ENCODE measurements at regions not wholly inside any gene's neighbourhood (a gene's known extent, or its start where the extent isn't known, plus 50 kb on each side); places are given as distances from the start of the nearest gene placed in this dataset.
A peak's percentile ranks its signal among the peaks of the same experiment; 100 is the strongest.

DNA sequence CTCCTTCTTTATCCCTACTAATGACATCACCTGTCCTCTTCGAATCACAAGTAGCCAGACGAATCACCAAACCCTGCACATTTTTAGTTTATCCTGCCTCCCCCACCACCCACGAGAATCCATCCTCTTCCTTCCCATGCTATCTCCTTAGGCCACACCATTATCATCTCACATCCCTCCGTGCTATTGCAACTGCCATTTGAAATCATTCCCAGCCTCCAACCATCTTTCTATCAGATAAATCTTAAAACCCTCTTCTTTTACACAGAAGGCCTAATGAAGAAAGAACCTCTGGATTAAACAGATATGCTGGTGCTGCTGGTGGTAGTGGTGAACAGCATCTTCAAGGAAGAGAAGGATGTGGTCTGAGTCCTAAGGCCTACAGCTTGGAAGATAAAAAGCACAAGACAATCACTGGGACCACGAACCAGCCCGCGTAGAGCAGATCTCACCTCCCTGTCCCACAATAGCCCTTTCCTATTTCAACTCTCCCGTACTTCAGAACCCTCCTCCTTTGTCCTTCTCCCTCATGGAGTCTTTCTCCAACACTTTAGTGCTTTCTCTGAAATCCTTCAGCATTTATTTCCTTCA is 403.1 kb downstream of the SFMBT2 start (continued):
- TF ChIP-seq ZSCAN29 (IDR thresholded peaks at IDR 0.05) (no peak), ZNF79 (CRISPR knock-in tag; IDR thresholded peaks at IDR 0.05; ENCODE audit: low read depth) (no peak), IRF2 (CRISPR knock-in tag; IDR thresholded peaks at IDR 0.05) (no peak), MCM7 (IDR thresholded peaks at IDR 0.05) (no peak), SRSF1 (IDR thresholded peaks at IDR 0.05; ENCODE audit: low read depth, low read length) (no peak), ZNF586 (CRISPR knock-in tag; conservative IDR thresholded peaks at IDR 0.05) (no peak), ARID1B (IDR thresholded peaks at IDR 0.05) (peak; percentile 94), NEUROD1 (IDR thresholded peaks at IDR 0.05; ENCODE audit: borderline replicate concordance, low read depth, low read length, partially characterized antibody) (no peak), ZNF584 (CRISPR knock-in tag; IDR thresholded peaks at IDR 0.05; ENCODE audit: low read depth) (no peak), TCF3 (CRISPR knock-in tag; IDR thresholded peaks at IDR 0.05) (peak; percentile 89), SNRNP70 (optimal IDR thresholded peaks at IDR 0.05; ENCODE audit: low read depth, low read length) (no peak), KLF10 (CRISPR knock-in tag; IDR thresholded peaks at IDR 0.05) (no peak), CBX8 (IDR thresholded peaks at IDR 0.05; ENCODE audit: borderline replicate concordance, extremely low read depth, low read depth, low read length, poor library complexity, severe bottlenecking) (no peak), CREB5 (CRISPR knock-in tag; IDR thresholded peaks at IDR 0.05) (no peak), ZFX (CRISPR knock-in tag; IDR thresholded peaks at IDR 0.05) (peak; percentile 39; the same call in 1 of the 2 replicates), ZNF133 (CRISPR knock-in tag; IDR thresholded peaks at IDR 0.05) (no peak), NCOA2 (IDR thresholded peaks at IDR 0.05; ENCODE audit: partially characterized antibody in 2 of 2) (peak in 1 of 2 experiments; percentile 48), ATF2 (CRISPR knock-in tag; IDR thresholded peaks at IDR 0.05) (no peak), PHB2 (IDR thresholded peaks at IDR 0.05; ENCODE audit: low read depth) (peak; percentile 84; the same call in 1 of the 2 replicates), NCOA1 (IDR thresholded peaks at IDR 0.05; ENCODE audit: low read depth) (peak; percentile 53; the same call in 1 of the 2 replicates), KDM1A (IDR thresholded peaks at IDR 0.05) (peak; percentile 95)
- TF ChIP-seq, protein P1, sequence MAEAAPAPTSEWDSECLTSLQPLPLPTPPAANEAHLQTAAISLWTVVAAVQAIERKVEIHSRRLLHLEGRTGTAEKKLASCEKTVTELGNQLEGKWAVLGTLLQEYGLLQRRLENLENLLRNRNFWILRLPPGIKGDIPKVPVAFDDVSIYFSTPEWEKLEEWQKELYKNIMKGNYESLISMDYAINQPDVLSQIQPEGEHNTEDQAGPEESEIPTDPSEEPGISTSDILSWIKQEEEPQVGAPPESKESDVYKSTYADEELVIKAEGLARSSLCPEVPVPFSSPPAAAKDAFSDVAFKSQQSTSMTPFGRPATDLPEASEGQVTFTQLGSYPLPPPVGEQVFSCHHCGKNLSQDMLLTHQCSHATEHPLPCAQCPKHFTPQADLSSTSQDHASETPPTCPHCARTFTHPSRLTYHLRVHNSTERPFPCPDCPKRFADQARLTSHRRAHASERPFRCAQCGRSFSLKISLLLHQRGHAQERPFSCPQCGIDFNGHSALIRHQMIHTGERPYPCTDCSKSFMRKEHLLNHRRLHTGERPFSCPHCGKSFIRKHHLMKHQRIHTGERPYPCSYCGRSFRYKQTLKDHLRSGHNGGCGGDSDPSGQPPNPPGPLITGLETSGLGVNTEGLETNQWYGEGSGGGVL (CRISPR knock-in tag; IDR thresholded peaks at IDR 0.05), result no peak
- TF ChIP-seq, protein P2, sequence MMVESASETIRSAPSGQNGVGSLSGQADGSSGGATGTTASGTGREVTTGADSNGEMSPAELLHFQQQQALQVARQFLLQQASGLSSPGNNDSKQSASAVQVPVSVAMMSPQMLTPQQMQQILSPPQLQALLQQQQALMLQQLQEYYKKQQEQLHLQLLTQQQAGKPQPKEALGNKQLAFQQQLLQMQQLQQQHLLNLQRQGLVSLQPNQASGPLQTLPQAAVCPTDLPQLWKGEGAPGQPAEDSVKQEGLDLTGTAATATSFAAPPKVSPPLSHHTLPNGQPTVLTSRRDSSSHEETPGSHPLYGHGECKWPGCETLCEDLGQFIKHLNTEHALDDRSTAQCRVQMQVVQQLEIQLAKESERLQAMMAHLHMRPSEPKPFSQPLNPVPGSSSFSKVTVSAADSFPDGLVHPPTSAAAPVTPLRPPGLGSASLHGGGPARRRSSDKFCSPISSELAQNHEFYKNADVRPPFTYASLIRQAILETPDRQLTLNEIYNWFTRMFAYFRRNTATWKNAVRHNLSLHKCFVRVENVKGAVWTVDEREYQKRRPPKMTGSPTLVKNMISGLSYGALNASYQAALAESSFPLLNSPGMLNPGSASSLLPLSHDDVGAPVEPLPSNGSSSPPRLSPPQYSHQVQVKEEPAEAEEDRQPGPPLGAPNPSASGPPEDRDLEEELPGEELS (CRISPR knock-in tag; IDR thresholded peaks at IDR 0.05; ENCODE audit: borderline replicate concordance), result no peak
